OCI-LY3 (cell line): ENCODE measurements at regions not wholly inside any gene's neighbourhood (a gene's known extent, or its start where the extent isn't known, plus 50 kb on each side); places are given as distances from the start of the nearest gene placed in this dataset.

Source experiments
- H2AFZ ChIP-seq: fragments of 200-600, 300-600 bp; shearing (Covaris generic); 2 replicates; pipeline ENCODE4 v1.6.0; 2014; ENCODE audit warnings: antibody characterized with exemption, low read depth, low read length
- H3K27ac ChIP-seq: fragments of 200-600, 300-600 bp; sonication (generic); 2 replicates; pipeline ENCODE4 v1.5.1; 2014; ENCODE audit warnings: mild to moderate bottlenecking, low read length, moderate library complexity, mixed read lengths
- H3K27me3 ChIP-seq: fragments of 200-600, 300-600 bp; sonication (generic); 2 replicates; pipeline ENCODE4 v1.6.1; 2014; ENCODE audit warnings: low read depth, low read length, mixed read lengths
- H3K36me3 ChIP-seq: fragments of 200-600, 300-600 bp; sonication (generic); replicated peaks from 2 replicates; pipeline ENCODE3; 2014; ENCODE audit warnings: low read depth, low read length, mixed read lengths
- H3K4me1 ChIP-seq: fragments of 300-600, 200-600 bp; sonication (generic); 2 replicates; pipeline ENCODE4 v1.6.1; 2014; ENCODE audit warnings: low read length, mixed read lengths
- H3K4me2 ChIP-seq: fragments of 200-600, 300-600 bp; sonication (generic); 2 replicates; pipeline ENCODE4 v1.6.1; 2014; ENCODE audit warnings: low read length, mixed read lengths
- H3K4me3 ChIP-seq: fragments of 300-600, 200-600 bp; sonication (generic); 2 replicates; pipeline ENCODE4 v1.5.1; 2014; ENCODE audit warnings: antibody characterized with exemption, mild to moderate bottlenecking, low read length, moderate library complexity
- H3K79me2 ChIP-seq: fragments of 300-600, 200-600 bp; shearing (Covaris generic); 2 replicates; pipeline ENCODE4 v1.6.1; 2014; ENCODE audit warnings: mild to moderate bottlenecking, low read length, mixed read lengths
- H3K9ac ChIP-seq: fragments of 300-600, 200-600 bp; shearing (Covaris generic); 2 replicates; pipeline ENCODE4 v1.6.0; 2014; ENCODE audit warnings: mild to moderate bottlenecking, low read length, moderate library complexity
- H3K9me3 ChIP-seq: fragments of 200-600, 300-600 bp; shearing (Covaris generic); 2 replicates; pipeline ENCODE4 v1.6.1; 2014; ENCODE audit warnings: low read length, mixed read lengths; ENCODE audit not compliant: insufficient read depth
- H4K20me1 ChIP-seq: fragments of 200-600, 300-600 bp; sonication (generic); 2 replicates; pipeline ENCODE4 v1.6.1; 2016; ENCODE audit warnings: low read length, mixed read lengths; ENCODE audit not compliant: insufficient read depth
- CTCF ChIP-seq: fragments of 200-600, 300-600 bp; sonication (generic); IDR thresholded peaks from 2 replicates; pipeline ENCODE4 v1.5.1; 2014; ENCODE audit warnings: antibody characterized with exemption, low read length, low read depth
- EZH2phosphoT487 ChIP-seq: fragments of 200-600 bp; shearing (Covaris generic); IDR thresholded peaks from 2 replicates; pipeline ENCODE4 v1.6.1; 2018; ENCODE audit warnings: antibody characterized with exemption, mixed run types, low read depth

GRCh38 chr6:79377047-79377446 is 142.6 kb upstream of the HMGN3 start:
- no peaks in the 10 kb centered on the region for H3K9me3 ChIP-seq
- H3K9ac ChIP-seq = no peak overlapping the region
- TF ChIP-seq EZH2phosphoT487 (no peak), CTCF (no peak)
- no peak overlapping the region for H3K4me3 ChIP-seq
- H3K4me2 ChIP-seq = no peak overlapping the region
- H3K27ac ChIP-seq = no peak overlapping the region
- no peaks in the 10 kb centered on the region for H3K79me2 ChIP-seq
- no peaks in the 10 kb centered on the region for H3K36me3 ChIP-seq
- H4K20me1 ChIP-seq = no peaks in the 10 kb centered on the region
- H2AFZ ChIP-seq = no peak overlapping the region
- H3K27me3 ChIP-seq = no peaks in the 10 kb centered on the region
- H3K4me1 ChIP-seq = peaks cover 10% of the 10 kb centered on the region

- Histone ChIP-seq H3K9ac (no peak overlapping the region), H3K9me3 (no peaks in the 10 kb centered on the region), H3K36me3 (no peaks in the 10 kb centered on the region), H3K27me3 (no peaks in the 10 kb centered on the region), H3K4me1 (peaks cover 10% of the 10 kb centered on the region), H4K20me1 (no peaks in the 10 kb centered on the region), H2AFZ (no peak overlapping the region), H3K79me2 (no peaks in the 10 kb centered on the region), H3K27ac (no peak overlapping the region), H3K4me3 (no peak overlapping the region), H3K4me2 (no peak overlapping the region)
- no peak for TF ChIP-seq EZH2phosphoT487
Observed at GRCh38 chr6:79375635-79376337, 141.3 kb upstream of the HMGN3 start.

GRCh38 chr6:79374308-79374707 is 139.8 kb upstream of the HMGN3 start:
- peaks cover 10% of the 10 kb centered on the region for H3K4me1 ChIP-seq
- no peak overlapping the region for H3K4me2 ChIP-seq
- no peaks in the 10 kb centered on the region for H4K20me1 ChIP-seq
- H3K27me3 ChIP-seq = no peaks in the 10 kb centered on the region
- peaks cover 6% of the 10 kb centered on the region for H3K36me3 ChIP-seq
- TF ChIP-seq CTCF (no peak), EZH2phosphoT487 (no peak)
- no peak overlapping the region for H3K9ac ChIP-seq
- no peak overlapping the region for H3K27ac ChIP-seq
- no peaks in the 10 kb centered on the region for H3K79me2 ChIP-seq
- H2AFZ ChIP-seq = no peak overlapping the region
- peaks cover 7% of the 10 kb centered on the region; the same call in 1 of the 2 replicates for H3K9me3 ChIP-seq
- H3K4me3 ChIP-seq = no peak overlapping the region

GRCh38 chr6:79373880-79374279 is 139.4 kb upstream of the HMGN3 start:
- Histone ChIP-seq H4K20me1 (no peaks in the 10 kb centered on the region), H3K4me1 (peaks cover 10% of the 10 kb centered on the region), H3K27me3 (no peaks in the 10 kb centered on the region), H3K4me3 (no peak overlapping the region), H3K36me3 (peaks cover 6% of the 10 kb centered on the region), H3K4me2 (no peak overlapping the region), H3K79me2 (no peaks in the 10 kb centered on the region), H2AFZ (no peak overlapping the region), H3K27ac (no peak overlapping the region), H3K9me3 (peaks cover 7% of the 10 kb centered on the region; the same call in 1 of the 2 replicates), H3K9ac (no peak overlapping the region)
- TF ChIP-seq CTCF = no peak
- no peak for TF ChIP-seq EZH2phosphoT487
